Testis (tissue), 2 donors: ENCODE measurements at regions not wholly inside any gene's neighbourhood (a gene's known extent, or its start where the extent isn't known, plus 50 kb on each side); places are given as distances from the start of the nearest gene placed in this dataset.
"Not testable (repeated sequence)": the region's sequence is repeated elsewhere in the genome, so short reads cannot be mapped to it uniquely, and the experiment has no call there.

Experiments
- DNase-seq: peaks from one replicate; pipeline ENCODE4 v3.0.0-alpha.2; 2019
- H3K27ac ChIP-seq, 2 donors: fragments of 200-600 bp; sonication (generic); one replicate each; pipeline ENCODE4 v1.5.1; 2019
- H3K27me3 ChIP-seq: fragments of 200-600 bp; sonication (generic); one replicate; pipeline ENCODE4 v1.5.1; 2019
- H3K36me3 ChIP-seq: fragments of 200-600 bp; sonication (generic); one replicate; pipeline ENCODE4 v1.5.1; 2017; ENCODE audit warnings: low read depth; ENCODE audit errors: missing control alignments
- H3K4me1 ChIP-seq: fragments of 200-600 bp; sonication (generic); one replicate; pipeline ENCODE4 v1.5.1; 2019
- H3K4me3 ChIP-seq, 2 donors: fragments of 200-600 bp; sonication (generic); one replicate each; pipeline ENCODE4 v1.5.1; 2017 to 2019
- H3K9me3 ChIP-seq: fragments of 200-600 bp; sonication (generic); one replicate; pipeline ENCODE4 v1.5.1; 2017
- POLR2A ChIP-seq: fragments of 450-650 bp; IDR thresholded peaks from one replicate; pipeline ENCODE4 v1.6.1; 2017; ENCODE audit warnings: antibody characterized with exemption, mild to moderate bottlenecking, moderate library complexity
- WGBS, 2 donors: methylation state at CpG; one replicate each; pipeline ENCODE4 v1.1.5; 2018; 5-methylcytosine and 5-hydroxymethylcytosine counted together
- intact Hi-C: fragments of 100-400 bp; cut with DNase I; formaldehyde crosslinking; loops from one replicate; pipeline ENCODE4 v1.15.1; 2023; ENCODE audit warnings: low total_unique reads
- TF ChIP-seq, protein P1 (sequence below), 3 experiments: fragments of 450-650 bp in 2 of 3; fragments of 200-600 bp in 1 of 3; sonication (generic) in 1 of 3; IDR thresholded peaks; one replicate each; pipeline ENCODE4 v1.5.1; 2016 to 2019; ENCODE audit warnings: antibody characterized with exemption in 3 of 3, mild to moderate bottlenecking in 2 of 3, moderate library complexity in 1 of 3

DNA sequence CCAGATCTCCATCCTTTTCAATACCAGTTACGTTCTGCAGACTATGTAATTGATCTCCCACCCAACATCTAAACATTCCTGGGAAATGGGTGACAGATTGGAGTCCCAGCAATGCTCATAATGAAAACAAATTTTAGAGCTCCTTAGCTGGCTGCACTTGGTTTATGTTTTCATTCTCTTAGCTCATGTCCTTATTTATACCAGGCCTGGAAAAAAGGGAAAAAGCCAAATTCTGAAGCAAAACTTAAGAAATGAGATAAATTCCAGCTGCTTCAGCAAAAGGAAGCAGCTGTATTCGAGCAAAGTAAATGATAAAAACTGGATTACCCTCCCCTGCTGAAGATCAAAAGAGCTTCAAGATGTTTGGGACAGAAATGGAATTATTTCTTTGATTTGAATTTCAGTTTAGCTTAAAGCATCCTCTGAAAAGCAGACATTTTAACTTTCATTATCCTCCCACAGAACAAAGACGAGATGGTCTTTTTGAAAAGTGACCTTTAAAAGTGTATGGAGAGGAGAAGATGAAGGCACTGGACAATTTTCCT is 196.5 kb upstream of the THUMPD2 start:
- Histone ChIP-seq H3K9me3 (no peaks in the 10 kb centered on the region), H3K27me3 (no peaks in the 10 kb centered on the region), H3K27ac (no peak overlapping the region), H3K4me1 (no peaks in the 10 kb centered on the region), H3K36me3 (no peaks in the 10 kb centered on the region), H3K4me3 (no peak overlapping the region)
- TF ChIP-seq, protein P1, sequence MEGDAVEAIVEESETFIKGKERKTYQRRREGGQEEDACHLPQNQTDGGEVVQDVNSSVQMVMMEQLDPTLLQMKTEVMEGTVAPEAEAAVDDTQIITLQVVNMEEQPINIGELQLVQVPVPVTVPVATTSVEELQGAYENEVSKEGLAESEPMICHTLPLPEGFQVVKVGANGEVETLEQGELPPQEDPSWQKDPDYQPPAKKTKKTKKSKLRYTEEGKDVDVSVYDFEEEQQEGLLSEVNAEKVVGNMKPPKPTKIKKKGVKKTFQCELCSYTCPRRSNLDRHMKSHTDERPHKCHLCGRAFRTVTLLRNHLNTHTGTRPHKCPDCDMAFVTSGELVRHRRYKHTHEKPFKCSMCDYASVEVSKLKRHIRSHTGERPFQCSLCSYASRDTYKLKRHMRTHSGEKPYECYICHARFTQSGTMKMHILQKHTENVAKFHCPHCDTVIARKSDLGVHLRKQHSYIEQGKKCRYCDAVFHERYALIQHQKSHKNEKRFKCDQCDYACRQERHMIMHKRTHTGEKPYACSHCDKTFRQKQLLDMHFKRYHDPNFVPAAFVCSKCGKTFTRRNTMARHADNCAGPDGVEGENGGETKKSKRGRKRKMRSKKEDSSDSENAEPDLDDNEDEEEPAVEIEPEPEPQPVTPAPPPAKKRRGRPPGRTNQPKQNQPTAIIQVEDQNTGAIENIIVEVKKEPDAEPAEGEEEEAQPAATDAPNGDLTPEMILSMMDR (IDR thresholded peaks at IDR 0.05): no peak
- TF ChIP-seq POLR2A: no peak
- intact Hi-C loops: no loop called here
- no peak for DNase-seq
- 57 to 64% methylated on average over 3 of the region's 3 CpGs for WGBS, 2 donors

- H3K36me3 ChIP-seq: no peaks in the 10 kb centered on the region
- WGBS, 2 donors: 78 to 86% methylated on average over 1 of the region's 1 CpG
Observed at GRCh38 chr2:39968037-39968436, 189.0 kb upstream of the THUMPD2 start.

DNA sequence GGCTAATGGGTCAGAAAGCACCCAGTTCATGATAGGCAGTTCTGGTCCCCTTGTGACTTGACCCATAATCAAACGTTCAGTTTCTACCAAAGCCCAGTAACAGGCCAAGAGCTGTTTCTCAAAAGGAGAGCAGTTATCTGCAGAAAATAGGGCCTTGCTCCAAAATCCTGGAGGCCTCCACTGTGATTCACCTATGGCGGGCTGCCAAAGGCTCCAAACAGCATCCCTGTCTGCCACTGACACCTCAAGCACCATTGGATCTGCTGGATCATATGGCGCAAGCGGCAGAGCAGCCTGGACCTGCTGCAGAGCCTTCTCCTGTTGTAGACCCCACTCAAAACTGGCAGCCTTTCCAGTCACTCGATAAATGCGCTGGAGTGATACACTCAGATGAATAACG is 181.6 kb upstream of the THUMPD2 start:
- H3K27me3 ChIP-seq, H3K27ac ChIP-seq, H3K9me3 ChIP-seq, intact Hi-C loops, H3K36me3 ChIP-seq, H3K4me1 ChIP-seq, H3K4me3 ChIP-seq, DNase-seq: not testable (repeated sequence)
- 74 to 85% methylated on average over 6 to 7 of the region's 7 CpGs for WGBS, 2 donors

More at GRCh38 chr2:39968037-39968436, 189.0 kb upstream of the THUMPD2 start:
- Histone ChIP-seq H3K9me3 (no peaks in the 10 kb centered on the region), H3K27ac (no peak overlapping the region), H3K4me3 (no peak overlapping the region), H3K4me1 (no peaks in the 10 kb centered on the region), H3K27me3 (no peaks in the 10 kb centered on the region)
- no peak for DNase-seq
- intact Hi-C loops: no loop called here
- TF ChIP-seq, protein P1 (IDR thresholded peaks at IDR 0.05): no peak
- TF ChIP-seq POLR2A: no peak

GRCh38 chr2:39954346-39954745 is 175.3 kb upstream of the THUMPD2 start:
- TF ChIP-seq, protein P1 (IDR thresholded peaks at IDR 0.05): no peak
- TF ChIP-seq POLR2A: no peak
- no peaks in the 10 kb centered on the region for H3K36me3 ChIP-seq
- DNase-seq: no peak
- intact Hi-C loops: no loop called here
- no peaks in the 10 kb centered on the region for H3K4me1 ChIP-seq
- no peaks in the 10 kb centered on the region for H3K9me3 ChIP-seq
- no peaks in the 10 kb centered on the region for H3K27me3 ChIP-seq
- H3K27ac ChIP-seq: no peak overlapping the region
- no peak overlapping the region for H3K4me3 ChIP-seq

DNA sequence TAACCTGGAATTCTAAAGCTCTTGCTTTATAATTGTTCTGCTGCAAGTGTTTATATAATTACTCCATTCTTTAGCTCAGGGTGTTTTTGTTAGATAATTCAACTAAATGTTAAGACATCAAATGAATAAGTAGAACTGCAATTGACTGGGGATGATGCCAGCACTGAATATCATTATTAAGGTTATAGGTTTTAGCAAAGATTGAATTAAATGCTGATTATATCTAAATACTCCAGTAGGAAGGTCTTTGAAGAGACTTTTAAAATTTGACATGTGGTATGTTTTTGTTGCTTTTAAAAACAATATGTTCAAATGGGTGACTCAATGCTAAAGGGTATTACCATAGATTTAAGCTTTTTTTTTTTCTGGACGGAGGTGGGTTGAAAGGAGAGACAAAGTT is 170.1 kb upstream of the THUMPD2 start:
- no peaks in the 10 kb centered on the region for H3K9me3 ChIP-seq
- no peaks in the 10 kb centered on the region for H3K4me1 ChIP-seq
- H3K4me3 ChIP-seq: no peak overlapping the region
- WGBS, 2 donors: 68 to 87% methylated on average over 1 of the region's 1 CpG
- no peaks in the 10 kb centered on the region for H3K36me3 ChIP-seq
- intact Hi-C loops: no loop called here
- no peaks in the 10 kb centered on the region for H3K27me3 ChIP-seq
- H3K27ac ChIP-seq: no peak overlapping the region
- no peak for TF ChIP-seq POLR2A
- TF ChIP-seq, protein P1 (IDR thresholded peaks at IDR 0.05): no peak
- DNase-seq: no peak
